Esophagus squamous epithelium (tissue), 4 donors: ENCODE measurements at regions not wholly inside any gene's neighbourhood (a gene's known extent, or its start where the extent isn't known, plus 50 kb on each side); places are given as distances from the start of the nearest gene placed in this dataset.

ENCODE experiments used
- POLR2A ChIP-seq, 4 donors: fragments of 450-650 bp; IDR thresholded peaks; one replicate each; pipeline ENCODE4 v1.6.1; 2017; ENCODE audit warnings: antibody characterized with exemption in 4 of 4, mild to moderate bottlenecking in 4 of 4, moderate library complexity in 3 of 4
- TF ChIP-seq, protein P1 (sequence below), 6 experiments: fragments of 450-650 bp in 4 of 6; fragments of 200-600 bp in 2 of 6; sonication (generic) in 2 of 6; IDR thresholded peaks; one replicate each; pipeline ENCODE4 v1.5.1; 2016 to 2019; ENCODE audit warnings: antibody characterized with exemption in 6 of 6, mild to moderate bottlenecking in 4 of 6, moderate library complexity in 4 of 6

GRCh38 chr1:106921186-106921585 is 135.3 kb upstream of the PRMT6 start:
- no peak for TF ChIP-seq POLR2A (IDR thresholded peaks at IDR 0.05)
- TF ChIP-seq, protein P1, sequence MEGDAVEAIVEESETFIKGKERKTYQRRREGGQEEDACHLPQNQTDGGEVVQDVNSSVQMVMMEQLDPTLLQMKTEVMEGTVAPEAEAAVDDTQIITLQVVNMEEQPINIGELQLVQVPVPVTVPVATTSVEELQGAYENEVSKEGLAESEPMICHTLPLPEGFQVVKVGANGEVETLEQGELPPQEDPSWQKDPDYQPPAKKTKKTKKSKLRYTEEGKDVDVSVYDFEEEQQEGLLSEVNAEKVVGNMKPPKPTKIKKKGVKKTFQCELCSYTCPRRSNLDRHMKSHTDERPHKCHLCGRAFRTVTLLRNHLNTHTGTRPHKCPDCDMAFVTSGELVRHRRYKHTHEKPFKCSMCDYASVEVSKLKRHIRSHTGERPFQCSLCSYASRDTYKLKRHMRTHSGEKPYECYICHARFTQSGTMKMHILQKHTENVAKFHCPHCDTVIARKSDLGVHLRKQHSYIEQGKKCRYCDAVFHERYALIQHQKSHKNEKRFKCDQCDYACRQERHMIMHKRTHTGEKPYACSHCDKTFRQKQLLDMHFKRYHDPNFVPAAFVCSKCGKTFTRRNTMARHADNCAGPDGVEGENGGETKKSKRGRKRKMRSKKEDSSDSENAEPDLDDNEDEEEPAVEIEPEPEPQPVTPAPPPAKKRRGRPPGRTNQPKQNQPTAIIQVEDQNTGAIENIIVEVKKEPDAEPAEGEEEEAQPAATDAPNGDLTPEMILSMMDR (IDR thresholded peaks at IDR 0.05), result no peak
